ENCODE measurements at regions not wholly inside any gene's neighbourhood (a gene's known extent, or its start where the extent isn't known, plus 50 kb on each side); places are given as distances from the start of the nearest gene placed in this dataset.

- no peak overlapping the region for H3K4me3 ChIP-seq (ENCODE audit: low read depth, low read length)
- in situ Hi-C loops (cut with HindIII; ENCODE audit: low sequenced_read_pairs): no loop called here
- TF ChIP-seq, protein P1, sequence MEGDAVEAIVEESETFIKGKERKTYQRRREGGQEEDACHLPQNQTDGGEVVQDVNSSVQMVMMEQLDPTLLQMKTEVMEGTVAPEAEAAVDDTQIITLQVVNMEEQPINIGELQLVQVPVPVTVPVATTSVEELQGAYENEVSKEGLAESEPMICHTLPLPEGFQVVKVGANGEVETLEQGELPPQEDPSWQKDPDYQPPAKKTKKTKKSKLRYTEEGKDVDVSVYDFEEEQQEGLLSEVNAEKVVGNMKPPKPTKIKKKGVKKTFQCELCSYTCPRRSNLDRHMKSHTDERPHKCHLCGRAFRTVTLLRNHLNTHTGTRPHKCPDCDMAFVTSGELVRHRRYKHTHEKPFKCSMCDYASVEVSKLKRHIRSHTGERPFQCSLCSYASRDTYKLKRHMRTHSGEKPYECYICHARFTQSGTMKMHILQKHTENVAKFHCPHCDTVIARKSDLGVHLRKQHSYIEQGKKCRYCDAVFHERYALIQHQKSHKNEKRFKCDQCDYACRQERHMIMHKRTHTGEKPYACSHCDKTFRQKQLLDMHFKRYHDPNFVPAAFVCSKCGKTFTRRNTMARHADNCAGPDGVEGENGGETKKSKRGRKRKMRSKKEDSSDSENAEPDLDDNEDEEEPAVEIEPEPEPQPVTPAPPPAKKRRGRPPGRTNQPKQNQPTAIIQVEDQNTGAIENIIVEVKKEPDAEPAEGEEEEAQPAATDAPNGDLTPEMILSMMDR (IDR thresholded peaks at IDR 0.05; ENCODE audit: low read depth, low read length, missing control alignments): no peak
- no peak for DNase-seq (ENCODE audit: low read depth)
Measured at GRCh38 chr15:37481126-37481525, 380.8 kb upstream of the MEIS2 start.

- DNase-seq (ENCODE audit: low read depth): no peak
- in situ Hi-C loops (cut with HindIII; ENCODE audit: low sequenced_read_pairs): no loop called here
- TF ChIP-seq, protein P1 (IDR thresholded peaks at IDR 0.05; ENCODE audit: low read depth, low read length, missing control alignments): no peak
- H3K4me3 ChIP-seq (ENCODE audit: low read depth, low read length): no peak overlapping the region
Measured at GRCh38 chr15:37483779-37484178, 383.4 kb upstream of the MEIS2 start.

DNA sequence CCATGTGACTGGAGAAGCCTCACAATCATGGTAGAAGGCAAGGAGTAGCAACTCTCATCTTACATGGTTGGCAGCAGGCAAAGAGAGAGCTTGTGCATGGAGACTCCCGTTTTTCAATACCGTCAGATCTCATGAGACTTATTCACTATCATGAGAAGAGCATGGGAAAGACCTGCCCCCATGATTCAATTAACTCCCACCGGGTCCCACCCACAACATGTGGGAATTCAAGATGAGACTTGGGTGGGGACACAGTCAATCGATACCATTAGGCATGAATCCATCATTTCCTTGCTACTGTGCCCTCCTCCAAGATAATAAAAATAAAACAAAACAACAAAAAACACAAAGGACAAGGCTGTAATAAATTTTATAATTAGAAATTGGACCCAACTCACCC, 384.7 kb upstream of the MEIS2 start:
- DNase-seq (ENCODE audit: low read depth): no peak
- H3K4me3 ChIP-seq (ENCODE audit: low read depth, low read length): no peak overlapping the region
- TF ChIP-seq, protein P1 (IDR thresholded peaks at IDR 0.05; ENCODE audit: low read depth, low read length, missing control alignments): no peak
- in situ Hi-C loops (cut with HindIII; ENCODE audit: low sequenced_read_pairs): no loop called here

- H3K4me3 ChIP-seq (ENCODE audit: low read depth, low read length): no peak overlapping the region
- TF ChIP-seq, protein P1 (IDR thresholded peaks at IDR 0.05; ENCODE audit: low read depth, low read length, missing control alignments): no peak
- DNase-seq (ENCODE audit: low read depth): no peak
- in situ Hi-C loops (cut with HindIII; ENCODE audit: low sequenced_read_pairs): no loop called here
Measured at GRCh38 chr15:37490707-37491106, 390.4 kb upstream of the MEIS2 start.

DNA sequence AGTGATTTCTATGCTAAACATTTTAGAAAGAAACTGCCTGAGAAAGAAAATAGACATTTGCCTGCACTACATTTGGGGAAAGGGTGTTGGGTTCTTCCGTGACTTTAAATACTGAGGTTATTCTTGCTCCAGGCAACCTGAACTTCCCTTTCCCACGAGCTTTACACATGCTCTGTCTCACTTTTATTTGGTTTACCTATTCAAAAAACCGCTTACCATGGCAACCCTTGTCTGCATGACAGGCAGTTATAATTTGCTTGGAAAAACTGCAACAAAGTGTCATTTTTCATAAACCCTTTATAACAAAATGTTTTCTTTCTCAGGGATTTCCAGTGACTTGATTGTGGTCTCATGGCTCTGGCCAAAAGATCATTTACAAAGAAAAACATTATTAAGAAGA, 416.3 kb upstream of the MEIS2 start:
- H3K4me3 ChIP-seq (ENCODE audit: low read depth, low read length): no peak overlapping the region
- TF ChIP-seq, protein P1 (IDR thresholded peaks at IDR 0.05; ENCODE audit: low read depth, low read length, missing control alignments): no peak
- in situ Hi-C loops (cut with HindIII; ENCODE audit: low sequenced_read_pairs): no loop called here
- DNase-seq (ENCODE audit: low read depth): peak; percentile 20

DNA sequence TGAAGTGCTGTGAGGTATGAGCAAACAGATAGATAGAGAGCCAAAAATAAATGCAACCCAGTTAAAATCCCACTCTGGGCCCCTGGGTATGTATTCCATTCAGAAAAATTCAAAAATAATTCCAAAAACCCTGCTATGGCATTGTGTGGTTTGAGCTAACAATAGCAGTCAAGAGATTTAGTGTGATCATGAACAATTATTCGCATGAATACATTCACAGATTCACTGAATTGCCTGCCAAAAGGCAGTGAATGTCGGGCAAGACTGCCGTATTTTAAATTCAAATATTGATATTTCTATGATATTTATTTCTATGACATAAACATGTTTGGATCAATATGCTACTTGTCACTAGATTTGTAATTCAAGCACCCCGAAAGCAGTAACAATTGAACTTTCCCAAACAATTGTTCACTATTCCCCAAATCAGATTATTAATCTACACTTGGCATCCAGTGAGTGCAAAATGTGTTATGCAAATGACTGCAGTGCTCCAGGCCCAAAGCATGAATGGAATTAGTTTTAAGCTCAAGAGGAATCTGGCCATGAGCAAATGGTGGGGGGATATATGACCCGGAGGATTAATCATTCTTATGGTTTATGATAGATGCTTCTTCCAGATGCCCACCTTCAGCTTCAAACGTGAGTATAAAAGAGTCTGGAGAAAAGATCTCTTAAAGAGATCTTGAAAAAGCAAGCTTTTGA, 417.0 kb upstream of the MEIS2 start:
- in situ Hi-C loops (cut with HindIII; ENCODE audit: low sequenced_read_pairs): no loop called here
- DNase-seq (ENCODE audit: low read depth): peak; percentile 48
- TF ChIP-seq, protein P1 (IDR thresholded peaks at IDR 0.05; ENCODE audit: low read depth, low read length, missing control alignments): no peak

More for the DNA sequence above, 417.0 kb upstream of the MEIS2 start:
- no peak overlapping the region for H3K4me3 ChIP-seq (ENCODE audit: low read depth, low read length)
